ENCODE measurements at regions not wholly inside any gene's neighbourhood (a gene's known extent, or its start where the extent isn't known, plus 50 kb on each side); places are given as distances from the start of the nearest gene placed in this dataset.
A peak's percentile ranks its signal among the peaks of the same experiment; 100 is the strongest.

DNA sequence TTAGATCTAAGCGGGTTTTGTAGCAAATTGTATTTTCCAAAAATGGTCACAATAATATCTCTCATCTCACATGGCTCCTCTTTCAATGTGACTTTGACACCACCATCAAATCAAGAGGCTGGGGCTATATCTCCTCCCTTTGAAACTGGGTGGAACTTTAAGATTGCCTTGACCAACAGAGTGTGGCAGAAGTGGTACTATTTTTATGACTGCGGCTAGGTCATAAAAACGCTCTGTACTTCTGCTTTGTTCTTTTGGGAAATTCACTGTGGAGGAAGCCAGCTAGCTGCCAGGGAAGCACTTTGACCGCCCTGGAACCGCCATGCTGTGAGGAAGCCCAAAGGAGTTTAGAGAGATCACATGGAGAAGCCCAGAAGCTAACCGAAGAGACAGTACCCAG is 50.7 kb upstream of the ACOT11 start:
- H3K4me1 ChIP-seq (ENCODE audit: control insufficient read depth in 1 of 2, insufficient read depth in 2 of 2, low read length in 2 of 2) = peaks cover 0 to 19% of the 10 kb centered on the region in 2 donors
- H3K27me3 ChIP-seq (ENCODE audit: low read depth, low read length) = peaks cover 5% of the 10 kb centered on the region
- H3K36me3 ChIP-seq (ENCODE audit: control insufficient read depth in 1 of 2, insufficient read depth in 2 of 2, low read length in 2 of 2) = no peaks in the 10 kb centered on the region
- H3K4me3 ChIP-seq (ENCODE audit: low read depth in 1 of 2, low read length in 2 of 2) = no peak overlapping the region
- no peak overlapping the region for H3K27ac ChIP-seq (ENCODE audit: low read length)
- no peaks in the 10 kb centered on the region for H3K9me3 ChIP-seq (ENCODE audit: control insufficient read depth in 1 of 2, low read length in 2 of 2)

DNA sequence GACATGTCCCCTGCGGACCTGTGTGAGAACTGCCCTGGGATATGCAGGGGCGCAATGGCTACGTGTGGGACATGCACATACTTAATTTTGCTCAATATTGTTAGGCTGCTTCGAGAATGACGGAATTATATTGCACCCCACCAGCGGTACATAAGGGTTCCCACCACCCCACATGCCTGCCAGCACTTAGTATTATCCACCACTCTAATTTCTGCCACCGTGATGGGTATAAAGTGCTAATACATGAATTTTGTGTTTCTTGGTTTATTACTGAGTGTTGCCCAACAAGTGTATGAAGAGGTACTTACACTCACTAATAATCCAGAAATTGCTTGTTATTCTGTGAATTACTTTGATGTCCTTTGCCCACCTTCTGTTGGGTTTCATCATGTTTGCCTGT is 52.1 kb upstream of the ACOT11 start:
- no peaks in the 10 kb centered on the region for H3K9me3 ChIP-seq (ENCODE audit: control insufficient read depth in 1 of 2, low read length in 2 of 2)
- no peaks in the 10 kb centered on the region for H3K36me3 ChIP-seq (ENCODE audit: control insufficient read depth in 1 of 2, insufficient read depth in 2 of 2, low read length in 2 of 2)
- H3K4me3 ChIP-seq (ENCODE audit: low read depth in 1 of 2, low read length in 2 of 2) = no peak overlapping the region
- no peak overlapping the region for H3K27ac ChIP-seq (ENCODE audit: low read length)
- peaks cover 0 to 22% of the 10 kb centered on the region in 2 donors for H3K4me1 ChIP-seq (ENCODE audit: control insufficient read depth in 1 of 2, insufficient read depth in 2 of 2, low read length in 2 of 2)
- H3K27me3 ChIP-seq (ENCODE audit: low read depth, low read length) = peaks cover 5% of the 10 kb centered on the region

DNA sequence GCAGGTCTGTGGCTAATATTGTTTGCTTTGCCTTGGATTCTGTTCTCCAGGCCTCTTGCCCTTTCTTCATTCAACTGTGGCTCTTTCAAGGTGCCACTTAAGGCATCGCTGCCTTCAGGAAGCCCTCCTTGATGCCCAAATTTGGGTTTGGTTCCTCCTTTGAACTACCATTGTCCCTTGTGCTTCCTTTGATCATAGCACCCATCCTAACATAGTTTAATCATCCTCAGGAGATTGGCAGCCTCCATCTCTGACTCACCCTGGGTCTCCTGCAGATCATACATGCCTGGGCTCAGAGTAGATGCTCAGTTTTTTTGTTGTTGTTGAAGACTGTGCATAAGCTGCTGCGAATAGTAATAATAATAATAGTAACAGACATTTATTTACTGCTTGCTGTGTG is 54.4 kb upstream of the ACOT11 start:
- Histone ChIP-seq H3K4me3 (ENCODE audit: low read depth in 1 of 2, low read length in 2 of 2) (no peak overlapping the region), H3K4me1 (ENCODE audit: control insufficient read depth in 1 of 2, insufficient read depth in 2 of 2, low read length in 2 of 2) (peaks cover 0 to 22% of the 10 kb centered on the region in 2 donors), H3K27ac (ENCODE audit: low read length) (no peak overlapping the region), H3K36me3 (ENCODE audit: control insufficient read depth in 1 of 2, insufficient read depth in 2 of 2, low read length in 2 of 2) (no peaks in the 10 kb centered on the region), H3K27me3 (ENCODE audit: low read depth, low read length) (no peaks in the 10 kb centered on the region), H3K9me3 (ENCODE audit: control insufficient read depth in 1 of 2, low read length in 2 of 2) (no peaks in the 10 kb centered on the region)

DNA sequence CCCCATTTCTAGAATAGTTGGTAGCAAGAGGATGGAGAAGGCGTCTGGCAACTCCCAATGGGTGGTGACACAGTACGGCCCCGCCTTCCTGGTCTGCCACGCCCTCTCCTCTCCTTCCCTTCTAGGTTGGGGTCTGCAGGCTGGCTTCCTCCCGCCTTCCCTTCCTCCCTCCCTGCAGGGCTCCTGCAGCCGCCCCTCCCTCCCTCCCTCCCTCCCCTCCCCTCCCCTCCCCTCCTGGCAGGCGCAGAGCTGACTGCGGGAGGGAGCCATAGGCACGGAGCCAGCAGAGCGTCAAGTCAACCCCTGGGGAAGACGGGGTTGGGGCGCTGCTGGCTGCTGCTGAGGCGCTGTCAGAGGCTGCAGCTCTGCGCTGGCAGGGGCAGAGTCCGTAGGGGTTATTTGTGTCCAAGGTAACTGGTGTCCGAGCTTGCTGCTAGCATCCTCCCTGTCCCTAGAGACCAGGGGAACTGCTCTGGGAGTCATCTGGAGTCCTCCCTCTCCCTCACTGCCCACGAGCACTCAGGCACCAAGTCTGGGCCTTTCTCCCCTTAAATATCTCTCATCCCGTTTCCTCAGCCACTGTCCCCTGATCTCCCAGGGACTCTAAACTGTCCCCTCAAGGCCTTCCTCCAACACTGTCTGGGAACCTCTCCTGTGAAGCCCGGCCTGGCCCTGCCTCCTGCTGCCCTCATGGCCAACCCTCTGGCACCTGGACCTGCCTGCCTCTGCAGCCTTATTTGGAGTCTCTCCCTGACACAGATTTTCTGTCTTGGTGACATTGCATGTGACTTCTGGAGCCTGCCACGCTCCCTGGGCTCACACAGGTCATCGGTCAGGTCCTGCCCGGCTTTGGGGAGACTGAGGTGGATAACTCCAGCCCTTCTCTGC is 57.4 kb upstream of the ACOT11 start:
- H3K9me3 ChIP-seq (ENCODE audit: control insufficient read depth in 1 of 2, low read length in 2 of 2) = no peaks in the 10 kb centered on the region
- no peaks in the 10 kb centered on the region for H3K36me3 ChIP-seq (ENCODE audit: control insufficient read depth in 1 of 2, insufficient read depth in 2 of 2, low read length in 2 of 2)
- H3K27me3 ChIP-seq (ENCODE audit: low read depth, low read length) = no peaks in the 10 kb centered on the region
- H3K4me1 ChIP-seq (ENCODE audit: control insufficient read depth in 1 of 2, insufficient read depth in 2 of 2, low read length in 2 of 2) = peaks cover 3 to 34% of the 10 kb centered on the region in 2 donors
- no peak overlapping the region for H3K4me3 ChIP-seq (ENCODE audit: low read depth in 1 of 2, low read length in 2 of 2)
- H3K27ac ChIP-seq (ENCODE audit: low read length) = no peak overlapping the region

DNA sequence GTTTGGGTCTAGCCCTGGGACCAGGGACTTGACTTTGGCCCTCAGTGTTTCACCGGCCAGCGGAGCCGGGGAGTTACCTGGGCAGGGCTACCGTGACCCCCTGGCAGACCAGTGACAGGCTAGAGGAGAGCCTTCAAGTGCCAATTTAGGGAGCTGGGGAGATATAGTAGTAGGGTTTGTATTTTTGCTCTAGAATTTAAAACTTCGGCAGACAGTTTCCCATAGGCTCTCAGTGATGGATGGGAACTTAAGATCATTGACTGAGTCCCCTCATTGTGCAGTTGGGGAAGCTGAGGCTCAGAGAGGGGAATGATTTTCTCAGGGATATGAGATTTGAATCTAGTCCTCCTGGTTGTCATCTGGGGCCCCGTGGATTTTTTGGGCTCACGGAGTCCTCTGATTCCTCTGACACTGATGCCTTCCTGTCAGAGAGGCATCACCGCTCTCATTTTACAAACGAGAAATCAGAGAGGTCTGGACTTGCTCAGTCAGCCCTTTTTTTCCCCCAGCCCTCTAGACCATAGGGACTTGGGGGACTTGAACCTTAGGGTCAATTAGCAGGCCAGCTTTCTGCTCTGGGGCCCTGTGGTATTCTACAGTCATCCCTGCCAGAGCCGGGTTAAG is 58.3 kb upstream of the ACOT11 start:
- Histone ChIP-seq H3K36me3 (ENCODE audit: control insufficient read depth in 1 of 2, insufficient read depth in 2 of 2, low read length in 2 of 2) (no peaks in the 10 kb centered on the region), H3K27ac (ENCODE audit: low read length) (no peak overlapping the region), H3K4me1 (ENCODE audit: control insufficient read depth in 1 of 2, insufficient read depth in 2 of 2, low read length in 2 of 2) (peaks cover 3 to 37% of the 10 kb centered on the region in 2 donors), H3K9me3 (ENCODE audit: control insufficient read depth in 1 of 2, low read length in 2 of 2) (no peaks in the 10 kb centered on the region), H3K27me3 (ENCODE audit: low read depth, low read length) (no peaks in the 10 kb centered on the region), H3K4me3 (ENCODE audit: low read depth in 1 of 2, low read length in 2 of 2) (peak overlapping the region; percentile 74 to 79)

DNA sequence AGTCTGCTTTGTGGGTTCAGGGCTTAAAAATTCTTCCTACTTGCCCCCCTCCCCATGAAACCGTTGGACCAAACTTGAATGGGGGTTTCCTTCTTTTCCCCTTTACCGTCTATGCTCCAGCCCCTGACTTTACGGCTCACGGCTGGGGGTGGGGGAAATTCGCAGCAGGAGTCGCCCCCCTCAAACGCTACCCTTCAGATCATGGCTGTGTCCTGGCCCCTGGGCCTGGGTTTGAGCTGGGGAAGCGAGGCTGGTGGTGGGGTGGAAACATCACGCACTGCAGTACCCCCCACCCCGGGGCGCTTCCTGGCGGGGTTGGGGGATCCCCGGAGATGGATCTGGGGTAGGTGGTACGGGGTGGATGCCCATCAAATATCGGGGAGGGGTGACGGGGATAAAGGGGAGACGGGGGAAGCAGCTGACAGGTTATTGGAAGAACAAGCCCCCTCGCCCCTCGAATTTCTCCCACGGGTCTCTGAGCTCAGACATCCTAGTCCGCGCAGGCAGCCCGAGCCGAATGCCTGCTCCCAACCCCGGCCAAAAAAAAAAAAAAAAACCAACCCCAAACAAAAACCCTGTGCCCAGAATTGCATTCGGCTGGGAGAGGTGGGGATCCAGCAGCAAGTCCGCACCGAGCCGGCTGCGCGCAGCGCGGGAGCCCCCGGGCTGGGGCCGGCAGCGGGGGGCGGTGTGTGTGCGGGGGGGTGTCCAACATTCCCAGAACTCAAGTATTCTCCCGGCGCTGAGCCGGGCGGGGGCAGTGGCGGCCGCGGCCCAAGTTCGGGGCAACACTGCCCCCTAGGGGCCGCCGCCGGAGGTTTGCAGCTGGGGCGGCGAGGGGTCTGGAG is 59.0 kb upstream of the ACOT11 start:
- Histone ChIP-seq H3K9me3 (ENCODE audit: control insufficient read depth in 1 of 2, low read length in 2 of 2) (no peaks in the 10 kb centered on the region), H3K4me1 (ENCODE audit: control insufficient read depth in 1 of 2, insufficient read depth in 2 of 2, low read length in 2 of 2) (peaks cover 3 to 37% of the 10 kb centered on the region in 2 donors), H3K27ac (ENCODE audit: low read length) (peak overlapping the region; percentile 89), H3K4me3 (ENCODE audit: low read depth in 1 of 2, low read length in 2 of 2) (peak overlapping the region; percentile 74 to 79), H3K36me3 (ENCODE audit: control insufficient read depth in 1 of 2, insufficient read depth in 2 of 2, low read length in 2 of 2) (no peaks in the 10 kb centered on the region), H3K27me3 (ENCODE audit: low read depth, low read length) (no peaks in the 10 kb centered on the region)

DNA sequence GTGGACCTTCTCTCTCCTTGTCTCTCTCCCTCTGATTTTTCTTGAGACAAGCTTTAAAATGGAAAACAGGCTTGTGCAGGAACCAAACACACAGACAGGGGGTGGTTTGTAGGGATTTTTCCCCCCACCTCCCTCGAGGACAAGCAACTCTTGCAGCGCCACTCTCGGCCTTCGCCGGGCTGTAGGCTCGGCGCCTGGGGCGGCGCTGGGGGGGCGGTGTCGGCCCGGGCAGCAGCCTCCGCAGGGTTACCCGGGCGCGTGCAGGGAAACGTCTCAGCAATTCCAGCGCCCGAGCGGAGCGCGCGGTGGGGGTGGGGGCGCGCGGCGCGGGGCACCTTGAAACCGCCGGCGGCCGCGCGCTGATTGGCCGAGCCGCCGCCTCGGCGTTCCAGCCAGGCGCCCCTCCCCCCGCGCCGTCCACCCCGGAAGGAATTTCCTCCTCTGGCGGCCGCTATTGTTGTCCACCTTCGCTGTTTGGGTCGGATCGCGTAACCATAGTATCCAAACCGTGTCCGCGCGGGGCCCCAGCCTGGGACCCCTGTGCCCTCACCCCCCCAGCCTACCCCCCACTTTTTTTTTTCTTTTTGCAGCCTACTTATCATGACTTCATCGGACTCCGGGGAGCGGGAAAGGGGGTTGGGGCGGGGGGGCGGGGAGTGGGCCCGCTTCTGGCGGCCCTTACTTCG is 59.8 kb upstream of the ACOT11 start:
- no peaks in the 10 kb centered on the region for H3K36me3 ChIP-seq (ENCODE audit: control insufficient read depth in 1 of 2, insufficient read depth in 2 of 2, low read length in 2 of 2)
- peak overlapping the region; percentile 74 to 79 for H3K4me3 ChIP-seq (ENCODE audit: low read depth in 1 of 2, low read length in 2 of 2)
- no peaks in the 10 kb centered on the region for H3K27me3 ChIP-seq (ENCODE audit: low read depth, low read length)
- H3K4me1 ChIP-seq (ENCODE audit: control insufficient read depth in 1 of 2, insufficient read depth in 2 of 2, low read length in 2 of 2) = peaks cover 3 to 37% of the 10 kb centered on the region in 2 donors
- peak overlapping the region; percentile 89 for H3K27ac ChIP-seq (ENCODE audit: low read length)
- H3K9me3 ChIP-seq (ENCODE audit: control insufficient read depth in 1 of 2, low read length in 2 of 2) = no peaks in the 10 kb centered on the region

DNA sequence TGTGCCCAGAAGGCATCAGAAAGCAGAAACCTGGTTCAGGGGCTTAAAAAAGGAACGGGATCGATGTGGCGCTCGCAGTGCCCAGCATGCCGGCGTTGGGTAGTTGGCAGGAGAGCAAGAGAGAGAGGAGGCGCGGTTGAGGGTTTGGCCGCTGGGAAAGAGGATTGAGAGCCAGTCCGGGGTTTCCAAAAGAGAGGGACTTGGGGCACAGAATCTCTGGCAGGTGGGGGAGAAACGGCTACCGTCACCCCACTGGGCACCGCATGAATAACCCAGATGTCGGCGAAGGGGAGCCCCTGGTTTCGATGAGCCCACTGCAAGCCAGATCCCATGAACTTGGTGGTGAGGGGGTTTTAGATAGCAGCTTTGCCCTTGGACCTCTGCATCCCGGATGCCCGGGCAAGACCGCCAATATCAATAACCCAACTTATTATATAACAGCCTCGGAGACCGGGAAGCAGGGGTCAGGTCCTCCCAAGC is 60.4 kb upstream of the ACOT11 start:
- no peaks in the 10 kb centered on the region for H3K9me3 ChIP-seq (ENCODE audit: control insufficient read depth in 1 of 2, low read length in 2 of 2)
- peak overlapping the region; percentile 38 to 79 for H3K4me3 ChIP-seq (ENCODE audit: low read depth in 1 of 2, low read length in 2 of 2)
- H3K36me3 ChIP-seq (ENCODE audit: control insufficient read depth in 1 of 2, insufficient read depth in 2 of 2, low read length in 2 of 2) = no peaks in the 10 kb centered on the region
- H3K27me3 ChIP-seq (ENCODE audit: low read depth, low read length) = no peaks in the 10 kb centered on the region
- H3K4me1 ChIP-seq (ENCODE audit: control insufficient read depth in 1 of 2, insufficient read depth in 2 of 2, low read length in 2 of 2) = peaks cover 3 to 37% of the 10 kb centered on the region in 2 donors
- peak overlapping the region; percentile 77 for H3K27ac ChIP-seq (ENCODE audit: low read length)

DNA sequence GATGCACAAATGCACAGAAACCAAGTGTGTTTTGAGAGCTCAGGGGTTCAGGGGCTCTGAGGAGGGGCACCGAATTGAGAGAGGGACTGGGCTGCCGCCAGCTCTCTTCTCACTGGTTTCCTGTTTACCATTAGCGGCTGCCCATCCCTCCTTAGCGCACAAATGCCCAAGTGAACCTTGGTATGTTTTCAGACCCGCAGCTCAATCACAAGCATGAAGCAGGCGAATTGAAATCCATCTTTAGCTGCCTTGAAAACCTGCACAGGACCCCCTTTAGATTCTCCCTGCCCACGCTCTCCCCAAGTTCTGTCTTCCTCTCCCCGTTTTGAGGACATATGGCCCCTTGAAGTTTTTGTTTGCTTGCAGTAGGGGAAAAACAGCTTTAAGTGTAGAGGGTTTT is 61.1 kb upstream of the ACOT11 start:
- Histone ChIP-seq H3K27me3 (ENCODE audit: low read depth, low read length) (no peaks in the 10 kb centered on the region), H3K4me3 (ENCODE audit: low read depth in 1 of 2, low read length in 2 of 2) (peak overlapping the region; percentile 38 to 79), H3K36me3 (ENCODE audit: control insufficient read depth in 1 of 2, insufficient read depth in 2 of 2, low read length in 2 of 2) (no peaks in the 10 kb centered on the region), H3K27ac (ENCODE audit: low read length) (no peak overlapping the region), H3K4me1 (ENCODE audit: control insufficient read depth in 1 of 2, insufficient read depth in 2 of 2, low read length in 2 of 2) (peaks cover 3 to 37% of the 10 kb centered on the region in 2 donors), H3K9me3 (ENCODE audit: control insufficient read depth in 1 of 2, low read length in 2 of 2) (no peaks in the 10 kb centered on the region)

DNA sequence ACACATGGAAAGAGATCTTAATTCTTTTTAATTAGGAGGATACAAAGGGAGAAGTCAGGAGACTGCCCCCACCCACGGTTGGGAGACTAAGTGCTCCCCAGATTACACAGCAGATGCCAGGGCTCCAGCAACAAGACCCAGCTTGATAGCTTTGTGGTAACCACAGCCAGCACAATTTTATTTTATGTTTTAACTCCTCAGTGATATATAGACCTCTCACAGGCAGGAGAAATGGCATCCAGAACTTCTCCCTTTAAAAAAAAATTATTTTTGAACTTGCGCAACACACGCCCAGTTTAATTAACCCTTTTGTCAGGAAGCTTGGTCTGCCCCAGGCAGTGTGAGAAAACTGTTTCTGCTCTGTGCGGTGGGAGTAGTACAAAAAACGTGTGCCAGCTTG is 62.6 kb upstream of the ACOT11 start:
- no peaks in the 10 kb centered on the region for H3K36me3 ChIP-seq (ENCODE audit: control insufficient read depth in 1 of 2, insufficient read depth in 2 of 2, low read length in 2 of 2)
- no peak overlapping the region for H3K27ac ChIP-seq (ENCODE audit: low read length)
- H3K9me3 ChIP-seq (ENCODE audit: control insufficient read depth in 1 of 2, low read length in 2 of 2) = no peaks in the 10 kb centered on the region
- H3K27me3 ChIP-seq (ENCODE audit: low read depth, low read length) = no peaks in the 10 kb centered on the region
- H3K4me3 ChIP-seq (ENCODE audit: low read depth in 1 of 2, low read length in 2 of 2) = no peak overlapping the region
- peaks cover 7 to 29% of the 10 kb centered on the region in 2 donors for H3K4me1 ChIP-seq (ENCODE audit: control insufficient read depth in 1 of 2, insufficient read depth in 2 of 2, low read length in 2 of 2)

All from muscle layer of duodenum (tissue), 2 donors.